Panc1 (cell line): ENCODE measurements at regions not wholly inside any gene's neighbourhood (a gene's known extent, or its start where the extent isn't known, plus 50 kb on each side); places are given as distances from the start of the nearest gene placed in this dataset.

Experiments
- ATAC-seq: fragments of 200-7000 bp; cut with Tn5 transposase; 2 replicates; pipeline ENCODE4 v1.9.1; 2020; ENCODE audit warnings: mild to moderate bottlenecking, moderate library complexity
- BruUV-seq: library from RNA; stranded (reverse); fragments of 400-500 nt; replicated peaks from 2 replicates; lab custom pipeline; 2021; lab: Mats Ljungman, UMichigan
- CTCF ChIA-PET: fragments of 300-600 bp; sonication (Branson Sonifier 250); formaldehyde crosslinking; loops from one replicate; lab custom pipeline; 2022; ENCODE audit warnings: antibody characterized with exemption; lab: Charles Lee
- POLR2A ChIA-PET: fragments of 300-600 bp; sonication (Branson Sonifier 250); formaldehyde crosslinking; loops from one replicate; lab custom pipeline; 2022; ENCODE audit warnings: antibody characterized with exemption; lab: Charles Lee
- DNase-seq: peaks from one replicate; pipeline ENCODE4 v3.0.0-alpha.2; 2010; ENCODE audit warnings: low read depth, low spot score
- H3K27ac ChIP-seq: 2 replicates; pipeline ENCODE4 v1.5.1; 2011; ENCODE audit warnings: mild to moderate bottlenecking, low read length, inconsistent platforms
- H3K27me3 ChIP-seq: fragments of 200-500 bp; sonication (Bioruptor generic); 2 replicates; pipeline ENCODE4 v1.6.0; 2014; ENCODE audit warnings: low read length, inconsistent platforms; ENCODE audit not compliant: control insufficient read depth, insufficient read depth
- H3K36me3 ChIP-seq: fragments of 200-500 bp; sonication (Bioruptor generic); 2 replicates; pipeline ENCODE4 v1.5.1; 2014; ENCODE audit warnings: inconsistent platforms, mild to moderate bottlenecking, low read length, moderate library complexity; ENCODE audit not compliant: control insufficient read depth, insufficient read depth
- H3K4me1 ChIP-seq: 2 replicates; pipeline ENCODE4 v1.5.1; 2011; ENCODE audit warnings: inconsistent platforms, mild to moderate bottlenecking, low read length, moderate library complexity; ENCODE audit not compliant: control insufficient read depth, insufficient read depth
- H3K4me3 ChIP-seq, 2 experiments: 2 replicates each; pipeline ENCODE4 v1.5.1; 2011 to 2012; ENCODE audit warnings: low read depth in 2 of 2, low read length in 2 of 2, mild to moderate bottlenecking in 2 of 2, inconsistent platforms in 1 of 2, moderate library complexity in 1 of 2
- H3K9me3 ChIP-seq: fragments of 200-500 bp; sonication (Bioruptor generic); 2 replicates; pipeline ENCODE4 v1.5.1; 2014; ENCODE audit warnings: low read depth, mild to moderate bottlenecking, inconsistent platforms, low read length, moderate library complexity; ENCODE audit not compliant: control insufficient read depth, insufficient read depth
- CTCF ChIP-seq: fragments of 450-650 bp; IDR thresholded peaks from 2 replicates; pipeline ENCODE4 v1.5.1; 2017; ENCODE audit warnings: mild to moderate bottlenecking
- POLR2AphosphoS5 ChIP-seq: IDR thresholded peaks from 2 replicates; pipeline ENCODE4 v1.6.1; 2012; ENCODE audit warnings: mild to moderate bottlenecking, low read depth, low read length, moderate library complexity
- REST ChIP-seq, 2 experiments: IDR thresholded peaks; 2 replicates each; pipeline ENCODE4 v1.6.1; 2011 to 2012; ENCODE audit warnings: low read depth in 2 of 2, control low read depth in 1 of 2, low read length in 1 of 2, mild to moderate bottlenecking in 1 of 2, moderate library complexity in 1 of 2; ENCODE audit not compliant: insufficient read depth in 1 of 2
- SIN3A ChIP-seq: IDR thresholded peaks from 2 replicates; pipeline ENCODE4 v1.6.1; 2012; ENCODE audit warnings: low read depth, mild to moderate bottlenecking, low read length, moderate library complexity, borderline replicate concordance; ENCODE audit not compliant: insufficient read depth
- TCF7L2 ChIP-seq: IDR thresholded peaks from 2 replicates; pipeline ENCODE4 v1.6.1; 2011; ENCODE audit warnings: mild to moderate bottlenecking, low read depth, low read length, inconsistent platforms
- in situ Hi-C: cut with HindIII; loops from 2 replicates; pipeline ENCODE4 v1.10.0; 2016; ENCODE audit warnings: low sequenced_read_pairs, low pct_unique_long_range_greater_than_20kb
- intact Hi-C: fragments of 100-400 bp; cut with micrococcal nuclease; formaldehyde crosslinking; loops from one replicate; pipeline ENCODE4 v1.10.0; 2022; ENCODE audit not compliant: unreplicated experiment

GRCh38 chr5:164073081-164073480, 567.7 kb downstream of the MAT2B start:
- ChIA-PET CTCF (no interaction called here), POLR2A (no interaction called here)
- in situ Hi-C loops = no loop called here
- intact Hi-C loops = no loop called here
- Histone ChIP-seq H3K36me3 (no peaks in the 10 kb centered on the region), H3K4me3 (no peak overlapping the region), H3K27ac (no peak overlapping the region), H3K9me3 (no peaks in the 10 kb centered on the region), H3K27me3 (no peaks in the 10 kb centered on the region), H3K4me1 (no peaks in the 10 kb centered on the region)
- no TSS peak for BruUV-seq
- ATAC-seq = no peak
- no peak for DNase-seq
- TF ChIP-seq POLR2AphosphoS5 (no peak), SIN3A (no peak), TCF7L2 (no peak), REST (IDR thresholded peaks at IDR 0.05; ENCODE audit: insufficient read depth in 1 of 2, low read depth in 2 of 2, low read length in 1 of 2) (no peak)

- Histone ChIP-seq H3K36me3 (no peaks in the 10 kb centered on the region), H3K4me3 (no peak overlapping the region), H3K4me1 (no peaks in the 10 kb centered on the region), H3K27ac (no peak overlapping the region), H3K27me3 (no peaks in the 10 kb centered on the region), H3K9me3 (no peaks in the 10 kb centered on the region)
- in situ Hi-C loops (no loop called here), intact Hi-C loops (no loop called here)
- no peak for ATAC-seq
- ChIA-PET POLR2A (no interaction called here), CTCF (no interaction called here)
- no peak for TF ChIP-seq POLR2AphosphoS5
- TF ChIP-seq CTCF = no peak
- TF ChIP-seq TCF7L2 = no peak
- no peak for TF ChIP-seq SIN3A
- TF ChIP-seq REST (IDR thresholded peaks at IDR 0.05; ENCODE audit: insufficient read depth in 1 of 2, low read depth in 2 of 2, low read length in 1 of 2) = no peak
- no TSS peak for BruUV-seq
- no peak for DNase-seq
These were observed 571.1 kb downstream of the MAT2B start for GRCh38 chr5:164076556-164076955.
